H9 (cell line): ENCODE measurements at regions not wholly inside any gene's neighbourhood (a gene's known extent, or its start where the extent isn't known, plus 50 kb on each side); places are given as distances from the start of the nearest gene placed in this dataset. TPM values are rescaled to one million over a fixed set of nuclear protein-coding genes. Genes with fewer than 3 reads are reported as not detected.
"Not testable (repeated sequence)": the region's sequence is repeated elsewhere in the genome, so short reads cannot be mapped to it uniquely, and the experiment has no call there.

Source experiments
- DNase-seq: peaks from one replicate; pipeline ENCODE4 v3.0.0-alpha.2; 2017
- H2AFZ ChIP-seq: one replicate; pipeline ENCODE4 v1.6.1; 2013; ENCODE audit warnings: mild to moderate bottlenecking, low read length, control low read depth, moderate library complexity
- H2AK5ac ChIP-seq: 2 replicates; pipeline ENCODE4 v1.6.1; 2013; ENCODE audit warnings: low read length, control low read depth, mixed read lengths; ENCODE audit not compliant: insufficient read length
- H2BK120ac ChIP-seq: one replicate; pipeline ENCODE4 v1.6.1; 2013; ENCODE audit warnings: low read depth, mild to moderate bottlenecking, low read length, control low read depth, inconsistent platforms; ENCODE audit not compliant: poor library complexity, severe bottlenecking
- H2BK12ac ChIP-seq: 2 replicates; pipeline ENCODE4 v1.6.1; 2013; ENCODE audit warnings: low read length, control low read depth, mixed read lengths, low read depth; ENCODE audit not compliant: insufficient read length
- H2BK15ac ChIP-seq: 2 replicates; pipeline ENCODE4 v1.6.1; 2013; ENCODE audit warnings: low read depth, low read length, control low read depth
- H2BK20ac ChIP-seq: one replicate; pipeline ENCODE4 v1.6.1; 2013; ENCODE audit warnings: low read depth, mild to moderate bottlenecking, low read length, control low read depth, inconsistent platforms; ENCODE audit not compliant: poor library complexity, severe bottlenecking
- H2BK5ac ChIP-seq: 2 replicates; pipeline ENCODE4 v1.6.1; 2013; ENCODE audit warnings: low read length, control low read depth, mixed read lengths; ENCODE audit not compliant: insufficient read length
- H3K14ac ChIP-seq: 2 replicates; pipeline ENCODE4 v1.6.1; 2013; ENCODE audit warnings: low read length, control low read depth; ENCODE audit not compliant: insufficient read depth
- H3K18ac ChIP-seq: 2 replicates; pipeline ENCODE4 v1.6.1; 2013; ENCODE audit warnings: low read depth, mild to moderate bottlenecking, mixed read lengths, low read length, control low read depth; ENCODE audit not compliant: insufficient read length
- H3K23ac ChIP-seq: 2 replicates; pipeline ENCODE4 v1.6.1; 2013; ENCODE audit warnings: low read length, control low read depth, mixed read lengths, low read depth; ENCODE audit not compliant: insufficient read length
- H3K23me2 ChIP-seq: 2 replicates; pipeline ENCODE4 v1.6.1; 2013; ENCODE audit warnings: low read depth, mild to moderate bottlenecking, mixed read lengths, low read length, control low read depth; ENCODE audit not compliant: insufficient read length, poor library complexity, severe bottlenecking
- H3K27ac ChIP-seq: 2 replicates; pipeline ENCODE4 v1.5.1; 2013; ENCODE audit warnings: low read length, control low read depth, mixed read lengths, low read depth; ENCODE audit not compliant: insufficient read length
- H3K27me3 ChIP-seq: 2 replicates; pipeline ENCODE4 v1.6.1; 2013; ENCODE audit warnings: low read length, control low read depth, inconsistent platforms; ENCODE audit not compliant: insufficient read depth
- H3K4ac ChIP-seq: 2 replicates; pipeline ENCODE4 v1.6.1; 2013; ENCODE audit warnings: low read depth, mild to moderate bottlenecking, control low read depth, inconsistent platforms, low read length, moderate library complexity
- H3K4me1 ChIP-seq: 2 replicates; pipeline ENCODE4 v1.6.1; 2013; ENCODE audit warnings: low read length, control low read depth, inconsistent platforms; ENCODE audit not compliant: insufficient read depth
- H3K4me2 ChIP-seq: 2 replicates; pipeline ENCODE4 v1.6.1; 2013; ENCODE audit warnings: low read length, control low read depth, mixed read lengths; ENCODE audit not compliant: insufficient read length, insufficient read depth
- H3K56ac ChIP-seq: 2 replicates; pipeline ENCODE4 v1.6.1; 2013; ENCODE audit warnings: low read depth, mild to moderate bottlenecking, mixed read lengths, low read length, control low read depth; ENCODE audit not compliant: insufficient read length
- H3K79me1 ChIP-seq: 2 replicates; pipeline ENCODE4 v1.6.1; 2013; ENCODE audit warnings: low read depth, mild to moderate bottlenecking, moderate library complexity, low read length, control low read depth, inconsistent platforms; ENCODE audit not compliant: insufficient read depth, poor library complexity, severe bottlenecking
- H3K79me2 ChIP-seq: 2 replicates; pipeline ENCODE4 v1.6.1; 2013; ENCODE audit warnings: low read length, control low read depth, inconsistent platforms; ENCODE audit not compliant: insufficient read depth
- H3K9ac ChIP-seq: 2 replicates; pipeline ENCODE4 v1.6.1; 2013; ENCODE audit warnings: low read length, control low read depth, mixed read lengths; ENCODE audit not compliant: insufficient read length; ENCODE audit errors: extremely low read depth
- H3K9me3 ChIP-seq: one replicate; pipeline ENCODE4 v1.6.1; 2013; ENCODE audit warnings: low read depth, low read length, inconsistent platforms; ENCODE audit not compliant: control insufficient read depth
- H3T11ph ChIP-seq: one replicate; pipeline ENCODE4 v1.6.1; 2013; ENCODE audit warnings: mild to moderate bottlenecking, low read length, control low read depth, inconsistent platforms
- H4K20me1 ChIP-seq: one replicate; pipeline ENCODE4 v1.6.1; 2013; ENCODE audit not compliant: control insufficient read depth, insufficient read length, insufficient read depth
- H4K5ac ChIP-seq: 2 replicates; pipeline ENCODE4 v1.6.1; 2013; ENCODE audit warnings: low read depth, mild to moderate bottlenecking, mixed read lengths, low read length, control low read depth; ENCODE audit not compliant: insufficient read length
- H4K8ac ChIP-seq: replicated peaks from 2 replicates; pipeline ENCODE4 v1.6.1; 2013; ENCODE audit warnings: low read length, control low read depth, mixed read lengths, low read depth; ENCODE audit not compliant: insufficient read length
- H4K91ac ChIP-seq: 2 replicates; pipeline ENCODE4 v1.6.1; 2013; ENCODE audit warnings: low read depth, mild to moderate bottlenecking, moderate library complexity, mixed read lengths, low read length, control low read depth; ENCODE audit not compliant: insufficient read length
- H3K27ac Mint-ChIP-seq, 3 experiments: 2 replicates in 2 of 3; 3 replicates in 1 of 3; pipeline ENCODE4 v1.8.0; 2020 to 2021; ENCODE audit warnings: mixed read lengths in 3 of 3, mild to moderate bottlenecking in 1 of 3, moderate library complexity in 1 of 3
- H3K27me3 Mint-ChIP-seq: 2 replicates; pipeline ENCODE4 v1.8.0; 2021; ENCODE audit warnings: low read depth, mild to moderate bottlenecking, moderate library complexity, mixed read lengths
- H3K36me3 Mint-ChIP-seq, 3 experiments: 2 replicates in 2 of 3; 3 replicates in 1 of 3; pipeline ENCODE4 v1.8.0; 2020 to 2021; ENCODE audit warnings: low read depth in 3 of 3, mixed read lengths in 3 of 3; ENCODE audit not compliant: insufficient read depth in 1 of 3
- H3K4me1 Mint-ChIP-seq, 2 experiments: 2 replicates each; pipeline ENCODE4 v1.8.0; 2020; ENCODE audit warnings: mixed read lengths in 2 of 2
- H3K4me3 Mint-ChIP-seq, 2 experiments: 2 replicates in 1 of 2; 3 replicates in 1 of 2; pipeline ENCODE4 v1.8.0; 2020 to 2021; ENCODE audit warnings: mild to moderate bottlenecking in 2 of 2, mixed read lengths in 2 of 2, moderate library complexity in 1 of 2
- H3K9me3 Mint-ChIP-seq, 2 experiments: 2 replicates in 1 of 2; 3 replicates in 1 of 2; pipeline ENCODE4 v1.8.0; 2020; ENCODE audit warnings: mild to moderate bottlenecking in 2 of 2, mixed read lengths in 2 of 2, moderate library complexity in 1 of 2
- WGBS: extraction: QIAGEN DNeasy Blood & Tissue Kit; methylation state at CpG from one replicate; pipeline ENCODE4 v1.1.7; 2013; ENCODE audit warnings: missing lambda C conversion rate, low lambda C conversion rate, mixed read lengths; ENCODE audit not compliant: insufficient read length; ENCODE audit errors: extremely low coverage; 5-methylcytosine and 5-hydroxymethylcytosine counted together
- microRNA-seq: library from miRNA; unstranded; fragments of <30 nt; microRNA quantifications from one replicate; pipeline ENCODE4, GENCODE V29; 2020; ENCODE audit warnings: borderline microRNAs expressed

GRCh38 chr15:22303112-22303511 is 155.6 kb upstream of the GOLGA6L22 start:
- WGBS: no CpG with 5 or more reads among the region's 1 CpG
- H2AFZ ChIP-seq, H3K79me1 ChIP-seq, H3K23ac ChIP-seq, H3K27me3 Mint-ChIP-seq, H3K79me2 ChIP-seq, H3K23me2 ChIP-seq, H3K9ac ChIP-seq, H2BK120ac ChIP-seq, H2AK5ac ChIP-seq, H4K5ac ChIP-seq, H3K4me1 ChIP-seq, H3K4me3 Mint-ChIP-seq, H4K8ac ChIP-seq, H3K27ac ChIP-seq, H3K27me3 ChIP-seq, H4K20me1 ChIP-seq, H4K91ac ChIP-seq, H2BK12ac ChIP-seq, H3K27ac Mint-ChIP-seq, H3K4me1 Mint-ChIP-seq, H2BK15ac ChIP-seq, H2BK20ac ChIP-seq, DNase-seq, H3K18ac ChIP-seq, H3K4me2 ChIP-seq, H3T11ph ChIP-seq, H3K4ac ChIP-seq, H3K14ac ChIP-seq, H3K56ac ChIP-seq, H2BK5ac ChIP-seq: not testable (repeated sequence)
- Mint-ChIP-seq H3K36me3 (peaks cover 4 to 13% (median 5%) of the 10 kb centered on the region in 3 experiments; a peak in 6 of 7 replicates), H3K9me3 (peaks cover 35 to 41% of the 10 kb centered on the region in 2 experiments)
- H3K9me3 ChIP-seq: peaks cover 20% of the 10 kb centered on the region

Small RNA genes in the stretch of these regions (microRNA-seq; reads per million reads assigned to microRNA genes)
- gene MIR1268A: not detected
